ENCODE measurements at regions not wholly inside any gene's neighbourhood (a gene's known extent, or its start where the extent isn't known, plus 50 kb on each side); places are given as distances from the start of the nearest gene placed in this dataset.

DNA sequence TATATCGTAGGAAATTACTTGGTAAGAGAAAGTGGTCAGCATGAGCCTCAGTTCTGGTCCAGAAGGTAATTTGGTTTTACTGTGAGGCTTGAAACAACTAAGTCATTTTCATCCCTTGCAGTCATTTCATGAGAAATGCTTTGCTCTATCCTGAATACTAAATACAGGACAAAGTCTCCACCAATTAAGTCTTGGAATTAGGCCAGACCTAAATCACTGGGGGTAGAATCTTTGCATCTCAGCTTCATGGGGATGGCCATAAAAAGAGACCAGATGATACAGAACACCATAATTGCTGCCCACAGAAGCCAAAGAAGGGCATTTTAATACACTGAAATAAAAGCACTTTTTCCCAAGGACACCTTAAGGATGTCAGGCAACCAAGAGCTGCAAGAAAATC, 277.9 kb upstream of the DCN start:
- no peak for TF ChIP-seq CTCF (IDR thresholded peaks at IDR 0.05; ENCODE audit: borderline replicate concordance, extremely low read depth, low read length, poor library complexity, severe bottlenecking)
- TF ChIP-seq EZH2 (IDR thresholded peaks at IDR 0.05; ENCODE audit: borderline replicate concordance, low read depth, low read length, severe bottlenecking): no peak
